ENCODE measurements at regions not wholly inside any gene's neighbourhood (a gene's known extent, or its start where the extent isn't known, plus 50 kb on each side); places are given as distances from the start of the nearest gene placed in this dataset.

- no peak for TF ChIP-seq POLR2A (IDR thresholded peaks at IDR 0.05; ENCODE audit: low read depth, low read length)
- no peak for TF ChIP-seq TAF1 (IDR thresholded peaks at IDR 0.05; ENCODE audit: borderline replicate concordance, low read depth, low read length)
- no peak for TF ChIP-seq POLR2AphosphoS5 (IDR thresholded peaks at IDR 0.05; ENCODE audit: low read depth, low read length)
Measured at GRCh38 chr3:62981962-62982361, 106.7 kb upstream of the CADPS start.

Measured in GM12892 (cell line).